Endodermal cell (in vitro differentiated cells): ENCODE measurements at regions not wholly inside any gene's neighbourhood (a gene's known extent, or its start where the extent isn't known, plus 50 kb on each side); places are given as distances from the start of the nearest gene placed in this dataset.

Source experiments
- DNase-seq: peaks from one replicate; pipeline ENCODE4 v3.0.0-alpha.2; 2017
- H3K27ac ChIP-seq: 2 replicates; pipeline ENCODE4 v1.5.1; 2013; ENCODE audit warnings: mild to moderate bottlenecking, low read depth, low read length, moderate library complexity
- H3K27me3 ChIP-seq: 2 replicates; pipeline ENCODE4 v1.6.1; 2013; ENCODE audit warnings: mild to moderate bottlenecking, low read length, moderate library complexity; ENCODE audit not compliant: insufficient read depth, control insufficient read depth, poor library complexity, severe bottlenecking
- H3K36me3 ChIP-seq: 2 replicates; pipeline ENCODE4 v1.7.0; 2013; ENCODE audit warnings: mild to moderate bottlenecking, low read length, moderate library complexity; ENCODE audit not compliant: control insufficient read depth, insufficient read depth
- H3K4me1 ChIP-seq: one replicate; pipeline ENCODE4 v1.7.0; 2013; ENCODE audit warnings: low read length; ENCODE audit not compliant: control insufficient read depth, insufficient read depth
- H3K4me3 ChIP-seq: 2 replicates; pipeline ENCODE4 v1.5.1; 2013; ENCODE audit warnings: mild to moderate bottlenecking, low read length, moderate library complexity
- H3K9ac ChIP-seq: 2 replicates; pipeline ENCODE4 v1.6.1; 2013; ENCODE audit warnings: mild to moderate bottlenecking, low read length, moderate library complexity; ENCODE audit not compliant: poor library complexity, severe bottlenecking; ENCODE audit errors: extremely low read depth
- H3K9me3 ChIP-seq: 2 replicates; pipeline ENCODE4 v1.6.1; 2013; ENCODE audit warnings: mild to moderate bottlenecking, low read length, moderate library complexity; ENCODE audit not compliant: control insufficient read depth
- H3K27ac Mint-ChIP-seq: 2 replicates; pipeline ENCODE4 v1.8.0; 2020; ENCODE audit warnings: mixed read lengths
- H3K27me3 Mint-ChIP-seq: 2 replicates; pipeline ENCODE4 v1.8.0; 2021; ENCODE audit warnings: mild to moderate bottlenecking, mixed read lengths; ENCODE audit not compliant: insufficient read depth
- H3K36me3 Mint-ChIP-seq: 2 replicates; pipeline ENCODE4 v1.8.0; 2020; ENCODE audit warnings: low read depth, mixed read lengths
- H3K4me1 Mint-ChIP-seq: 2 replicates; pipeline ENCODE4 v1.8.0; 2020; ENCODE audit warnings: mixed read lengths
- H3K4me3 Mint-ChIP-seq: 2 replicates; pipeline ENCODE4 v1.8.0; 2020; ENCODE audit warnings: mild to moderate bottlenecking, moderate library complexity, mixed read lengths
- H3K9me3 Mint-ChIP-seq: 2 replicates; pipeline ENCODE4 v1.8.0; 2020; ENCODE audit warnings: mild to moderate bottlenecking, mixed read lengths
- WGBS, 2 experiments: methylation state at CpG; one replicate each; pipeline versions ENCODE4 v1.1.5 to v1.1.7; 2013; ENCODE audit warnings: missing lambda C conversion rate in 2 of 2, mixed read lengths in 1 of 2; ENCODE audit not compliant: insufficient coverage in 1 of 2, insufficient read length in 1 of 2; 5-methylcytosine and 5-hydroxymethylcytosine counted together
- TF ChIP-seq, protein P1 (sequence below): fragments of 200-600 bp; sonication (generic); conservative IDR thresholded peaks from 2 replicates; pipeline ENCODE4 v1.5.0; 2021; ENCODE audit warnings: antibody characterized with exemption, mild to moderate bottlenecking

DNA sequence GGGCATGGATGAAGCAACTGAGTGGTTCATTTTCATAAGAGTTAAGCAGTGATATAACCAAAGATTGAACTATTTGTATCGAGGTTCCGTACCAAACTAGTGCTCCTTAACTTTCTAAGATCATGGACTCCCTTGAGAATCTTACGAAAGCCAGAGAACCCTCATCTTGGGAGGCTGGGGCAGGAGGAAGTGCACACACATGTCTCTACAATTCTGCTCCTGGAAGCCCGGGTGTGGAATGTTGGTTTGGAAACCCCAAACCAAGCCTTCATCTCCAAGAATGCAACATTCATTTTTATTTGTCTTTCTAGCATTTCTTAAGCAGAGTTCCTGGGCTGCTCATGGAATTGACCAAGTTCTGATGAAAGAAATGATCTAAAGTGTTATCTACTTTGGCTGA lies 215.0 kb upstream of the PRNP start:
- Mint-ChIP-seq H3K4me3 (no peak overlapping the region), H3K36me3 (no peaks in the 10 kb centered on the region), H3K27ac (no peak overlapping the region), H3K27me3 (peaks cover 2% of the 10 kb centered on the region), H3K4me1 (peaks cover 18% of the 10 kb centered on the region), H3K9me3 (no peaks in the 10 kb centered on the region)
- H3K4me3 ChIP-seq, result no peak overlapping the region
- H3K4me1 ChIP-seq, result peaks cover 4% of the 10 kb centered on the region
- H3K27me3 ChIP-seq, result no peaks in the 10 kb centered on the region
- H3K36me3 ChIP-seq, result no peaks in the 10 kb centered on the region
- 93 to 100% methylated on average over 4 of the region's 4 CpGs for whole genome bisulfite sequencing, 2 experiments
- H3K27ac ChIP-seq, result no peak overlapping the region
- H3K9ac ChIP-seq, result no peak overlapping the region
- DNase-seq, result no peak
- TF ChIP-seq, protein P1, sequence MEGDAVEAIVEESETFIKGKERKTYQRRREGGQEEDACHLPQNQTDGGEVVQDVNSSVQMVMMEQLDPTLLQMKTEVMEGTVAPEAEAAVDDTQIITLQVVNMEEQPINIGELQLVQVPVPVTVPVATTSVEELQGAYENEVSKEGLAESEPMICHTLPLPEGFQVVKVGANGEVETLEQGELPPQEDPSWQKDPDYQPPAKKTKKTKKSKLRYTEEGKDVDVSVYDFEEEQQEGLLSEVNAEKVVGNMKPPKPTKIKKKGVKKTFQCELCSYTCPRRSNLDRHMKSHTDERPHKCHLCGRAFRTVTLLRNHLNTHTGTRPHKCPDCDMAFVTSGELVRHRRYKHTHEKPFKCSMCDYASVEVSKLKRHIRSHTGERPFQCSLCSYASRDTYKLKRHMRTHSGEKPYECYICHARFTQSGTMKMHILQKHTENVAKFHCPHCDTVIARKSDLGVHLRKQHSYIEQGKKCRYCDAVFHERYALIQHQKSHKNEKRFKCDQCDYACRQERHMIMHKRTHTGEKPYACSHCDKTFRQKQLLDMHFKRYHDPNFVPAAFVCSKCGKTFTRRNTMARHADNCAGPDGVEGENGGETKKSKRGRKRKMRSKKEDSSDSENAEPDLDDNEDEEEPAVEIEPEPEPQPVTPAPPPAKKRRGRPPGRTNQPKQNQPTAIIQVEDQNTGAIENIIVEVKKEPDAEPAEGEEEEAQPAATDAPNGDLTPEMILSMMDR, result no peak
- no peaks in the 10 kb centered on the region for H3K9me3 ChIP-seq

DNA sequence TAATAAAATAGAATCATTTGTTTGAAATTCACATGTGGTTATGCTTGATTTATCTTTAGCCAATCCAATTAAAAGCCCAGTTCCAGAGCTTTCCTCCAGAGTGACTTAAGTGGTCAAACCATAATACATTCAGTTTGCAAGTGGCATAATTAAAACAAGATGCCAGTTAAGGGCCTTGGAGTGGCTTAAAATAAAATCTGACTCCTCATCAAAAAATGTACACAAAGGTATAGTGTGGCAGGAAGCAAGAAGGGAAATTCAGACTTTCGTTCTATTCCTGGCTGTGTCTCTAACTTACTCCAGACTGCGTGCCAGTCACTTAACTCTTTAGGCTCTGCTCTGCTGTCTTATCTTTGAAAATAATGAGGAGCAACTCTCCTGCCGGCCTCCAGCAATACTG lies 215.9 kb upstream of the PRNP start:
- Histone ChIP-seq H3K4me3 (no peak overlapping the region), H3K9ac (no peak overlapping the region), H3K27me3 (no peaks in the 10 kb centered on the region), H3K4me1 (peaks cover 2% of the 10 kb centered on the region), H3K27ac (no peak overlapping the region), H3K36me3 (no peaks in the 10 kb centered on the region), H3K9me3 (no peaks in the 10 kb centered on the region)
- DNase-seq, result no peak
- H3K27me3 Mint-ChIP-seq, result peaks cover 2% of the 10 kb centered on the region
- H3K27ac Mint-ChIP-seq, result no peak overlapping the region
- peaks cover 10% of the 10 kb centered on the region for H3K4me1 Mint-ChIP-seq
- no peak overlapping the region for H3K4me3 Mint-ChIP-seq
- TF ChIP-seq, protein P1, result no peak
- no peaks in the 10 kb centered on the region for H3K36me3 Mint-ChIP-seq
- 68 to 90% methylated on average over 2 to 3 of the region's 3 CpGs for WGBS, 2 experiments
- no peaks in the 10 kb centered on the region for H3K9me3 Mint-ChIP-seq

DNA sequence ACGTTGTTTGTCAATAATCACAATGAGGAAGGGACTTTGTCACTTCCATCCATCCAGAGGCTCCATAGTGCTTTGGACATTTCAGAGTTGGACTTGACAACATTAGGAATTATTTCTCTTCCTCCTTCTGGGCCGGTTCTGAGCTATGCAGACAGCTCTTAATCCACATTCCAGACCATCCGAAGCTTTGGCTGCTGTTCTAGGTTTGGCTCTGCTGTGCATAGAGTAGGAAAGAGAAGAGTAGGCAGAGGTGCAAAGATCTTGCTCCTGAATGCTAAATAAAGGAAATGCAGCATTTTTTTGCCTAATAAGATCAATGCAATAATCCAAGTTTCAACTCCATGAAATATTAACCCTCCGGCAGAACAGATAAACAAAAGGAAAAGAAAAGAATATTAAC lies 216.3 kb upstream of the PRNP start:
- Mint-ChIP-seq H3K4me1 (peaks cover 7% of the 10 kb centered on the region), H3K4me3 (no peak overlapping the region), H3K27ac (no peak overlapping the region), H3K36me3 (no peaks in the 10 kb centered on the region), H3K27me3 (peaks cover 2% of the 10 kb centered on the region), H3K9me3 (no peaks in the 10 kb centered on the region)
- H3K27ac ChIP-seq, result no peak overlapping the region
- no peaks in the 10 kb centered on the region for H3K27me3 ChIP-seq
- H3K4me1 ChIP-seq, result no peaks in the 10 kb centered on the region
- no peak overlapping the region for H3K4me3 ChIP-seq
- TF ChIP-seq, protein P1, result no peak
- DNase-seq, result no peak
- H3K9ac ChIP-seq, result no peak overlapping the region
- no peaks in the 10 kb centered on the region for H3K9me3 ChIP-seq
- no peaks in the 10 kb centered on the region for H3K36me3 ChIP-seq
- WGBS, 2 experiments, result 83 to 95% methylated on average over 1 to 4 of the region's 4 CpGs
